ENCODE measurements at regions not wholly inside any gene's neighbourhood (a gene's known extent, or its start where the extent isn't known, plus 50 kb on each side); places are given as distances from the start of the nearest gene placed in this dataset.

DNA sequence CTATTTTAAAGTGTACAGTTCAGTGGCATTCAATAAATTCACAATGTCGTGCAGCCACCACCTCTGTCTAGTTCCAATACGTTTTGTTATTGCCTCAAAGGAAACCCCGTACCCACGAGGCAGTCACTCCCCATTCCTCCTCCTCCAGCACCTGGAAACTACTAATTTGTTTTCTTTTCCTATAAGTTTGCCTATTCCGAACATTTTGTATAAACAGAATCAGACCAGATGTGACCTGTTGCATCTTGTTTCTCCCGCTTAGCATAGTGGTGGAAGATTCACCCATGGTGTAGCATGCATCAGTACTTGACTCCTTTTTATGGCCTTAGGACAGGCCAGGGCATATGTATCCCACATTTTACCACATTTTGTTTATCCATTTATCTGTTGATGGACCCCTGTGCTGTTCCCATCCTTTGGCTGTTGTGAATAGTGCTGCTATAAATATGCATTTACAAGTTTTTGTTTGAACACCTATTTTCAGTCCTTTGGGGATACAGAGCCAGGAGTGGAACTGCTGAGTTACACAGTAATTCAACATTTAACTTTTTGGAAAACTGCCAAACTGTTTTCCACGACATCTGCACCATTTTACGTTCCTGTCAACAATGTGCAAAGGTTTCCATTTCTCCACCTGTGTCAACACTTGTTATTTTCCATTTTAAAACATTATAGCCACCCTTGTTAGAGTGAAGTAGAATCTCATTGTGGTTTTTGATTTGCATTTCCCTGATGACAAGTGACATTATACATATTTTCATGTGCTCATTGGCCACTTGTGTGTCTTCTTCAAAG, 57.8 kb upstream of the STX18 start:
- DNase-seq (ENCODE audit: low read depth in 2 of 2) = no peak

DNA sequence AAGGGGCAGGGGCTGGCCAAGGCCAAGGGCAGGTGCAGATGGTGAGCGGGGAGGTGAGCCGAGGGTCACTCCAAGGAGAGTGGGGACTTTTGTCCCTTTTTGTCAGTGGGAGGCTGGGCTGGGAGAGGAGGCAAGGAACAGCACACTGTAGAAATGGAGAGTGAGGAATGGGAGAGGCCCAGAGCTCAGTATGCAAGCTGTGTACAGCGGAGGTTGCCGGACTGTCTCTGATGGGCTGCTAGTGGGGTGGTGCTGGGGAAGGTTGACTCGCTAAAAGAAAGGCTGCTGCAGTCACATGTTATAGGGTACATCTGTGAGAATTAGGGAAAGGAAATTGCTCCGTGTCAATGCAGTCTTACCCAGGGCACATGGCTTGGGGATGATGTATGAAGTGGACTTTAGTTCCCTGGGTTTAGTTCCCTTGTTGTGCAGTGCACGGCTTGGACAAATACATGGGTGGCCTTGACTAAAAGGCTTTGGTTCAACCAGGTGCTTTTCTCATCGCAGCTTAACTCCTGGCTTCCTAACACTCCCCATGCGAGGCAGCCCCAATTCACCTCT, 57.1 kb upstream of the STX18 start:
- no peak for DNase-seq (ENCODE audit: low read depth in 2 of 2)

DNA sequence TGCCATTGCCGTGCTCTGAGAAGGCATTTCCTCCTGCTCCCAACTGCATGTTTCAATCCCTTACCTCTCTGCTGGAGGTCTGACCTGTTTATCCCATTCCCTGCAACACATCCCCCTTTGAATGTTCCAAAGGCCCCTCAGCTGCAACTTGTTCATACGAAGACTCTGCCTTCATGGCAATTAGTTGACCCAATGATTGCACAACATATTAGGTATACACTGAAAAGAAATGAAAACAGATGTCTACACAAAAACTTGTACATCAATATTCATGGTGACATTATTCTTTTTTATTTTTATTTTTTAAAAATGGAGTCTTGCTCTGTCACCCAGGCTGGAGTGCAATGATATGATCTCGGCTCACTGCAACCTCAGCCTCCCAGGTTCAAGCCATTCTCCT, 54.9 kb upstream of the STX18 start:
- DNase-seq (ENCODE audit: low read depth in 2 of 2) = no peak

DNA sequence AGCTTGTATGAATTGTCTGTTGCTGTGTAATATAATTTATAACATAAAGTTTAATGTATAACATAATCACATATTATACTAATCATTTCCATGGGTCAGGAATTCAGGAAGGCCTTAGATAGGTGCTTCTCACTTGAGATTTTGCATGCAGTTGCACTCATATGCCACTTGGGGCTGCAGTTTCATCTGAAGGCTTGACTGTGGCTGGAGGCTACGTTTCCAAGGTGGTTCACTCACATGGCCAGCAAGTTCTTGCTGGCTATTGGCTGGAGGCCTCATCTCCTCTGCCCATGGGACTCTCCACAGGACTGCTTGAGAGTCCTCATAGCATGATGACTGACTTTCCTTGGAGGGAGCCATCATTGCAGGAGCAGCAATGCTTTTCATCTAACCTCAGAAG, 53.4 kb upstream of the STX18 start:
- DNase-seq (ENCODE audit: low read depth in 2 of 2) = no peak

DNA sequence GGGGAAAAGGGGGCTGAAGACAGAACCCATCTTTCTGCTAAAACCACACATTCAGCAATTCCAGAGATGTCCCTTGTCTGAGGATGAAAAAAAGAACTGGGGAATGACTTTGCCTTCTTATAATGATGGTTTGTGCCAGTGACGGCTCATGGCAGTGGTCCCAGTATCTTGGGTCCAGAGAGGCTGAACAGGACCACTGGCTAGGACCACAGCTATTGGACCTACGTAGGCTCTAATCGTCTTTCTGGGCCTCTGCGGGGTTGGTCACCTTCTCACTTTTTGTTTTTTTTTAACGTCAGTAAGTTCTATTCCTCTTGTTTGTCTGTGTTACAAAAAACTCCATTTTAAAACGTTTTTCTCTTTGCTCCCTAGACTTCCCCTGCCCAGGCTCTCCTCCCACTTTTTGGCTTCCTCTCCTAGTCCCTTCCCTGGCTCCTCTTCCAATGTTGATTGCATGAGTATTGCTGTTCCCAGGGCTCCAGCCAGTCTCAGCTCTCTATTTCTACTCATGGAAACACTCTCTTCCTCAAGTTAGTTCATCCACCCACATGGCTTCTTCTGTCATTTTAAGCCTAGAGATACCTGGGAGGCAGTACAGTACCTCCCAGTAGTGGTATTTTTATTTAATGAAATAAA, 52.6 kb upstream of the STX18 start:
- no peak for DNase-seq (ENCODE audit: low read depth in 2 of 2)

GRCh38 chr4:4593596-4594284, 51.9 kb upstream of the STX18 start:
- no peak for DNase-seq (ENCODE audit: low read depth in 2 of 2)

GRCh38 chr4:4592414-4592813, 50.6 kb upstream of the STX18 start:
- no peak for DNase-seq (ENCODE audit: low read depth in 2 of 2)

Measured in stimulated activated CD8-positive, alpha-beta memory T cell treated with anti-CD3 and anti-CD28 coated beads, Interleukin-2, amount 100 ng/mL, for 48 hours (primary cell).